WTC11 (cell line): ENCODE measurements at regions not wholly inside any gene's neighbourhood (a gene's known extent, or its start where the extent isn't known, plus 50 kb on each side); places are given as distances from the start of the nearest gene placed in this dataset.

Experiments used
- NFYB ChIP-seq: sonication (generic); formaldehyde crosslinking; conservative IDR thresholded peaks from 2 replicates; pipeline ENCODE4 v1.8.0; 2022; ENCODE audit warnings: low read depth, missing genetic modification reagents
- TF ChIP-seq, protein P1 (sequence below): fragments of 200-600 bp; IDR thresholded peaks from 2 replicates; pipeline ENCODE4 v1.8.0; 2022; ENCODE audit warnings: antibody characterized with exemption
- TF ChIP-seq, protein P2 (sequence below): sonication (generic); formaldehyde crosslinking; IDR thresholded peaks from 2 replicates; pipeline ENCODE4 v1.8.1; 2022; ENCODE audit warnings: mild to moderate bottlenecking, moderate library complexity, missing genetic modification reagents
- TF ChIP-seq, protein P3 (sequence below): sonication (generic); formaldehyde crosslinking; conservative IDR thresholded peaks from 2 replicates; pipeline ENCODE4 v1.8.1; 2022; ENCODE audit warnings: mild to moderate bottlenecking, missing genetic modification reagents

DNA sequence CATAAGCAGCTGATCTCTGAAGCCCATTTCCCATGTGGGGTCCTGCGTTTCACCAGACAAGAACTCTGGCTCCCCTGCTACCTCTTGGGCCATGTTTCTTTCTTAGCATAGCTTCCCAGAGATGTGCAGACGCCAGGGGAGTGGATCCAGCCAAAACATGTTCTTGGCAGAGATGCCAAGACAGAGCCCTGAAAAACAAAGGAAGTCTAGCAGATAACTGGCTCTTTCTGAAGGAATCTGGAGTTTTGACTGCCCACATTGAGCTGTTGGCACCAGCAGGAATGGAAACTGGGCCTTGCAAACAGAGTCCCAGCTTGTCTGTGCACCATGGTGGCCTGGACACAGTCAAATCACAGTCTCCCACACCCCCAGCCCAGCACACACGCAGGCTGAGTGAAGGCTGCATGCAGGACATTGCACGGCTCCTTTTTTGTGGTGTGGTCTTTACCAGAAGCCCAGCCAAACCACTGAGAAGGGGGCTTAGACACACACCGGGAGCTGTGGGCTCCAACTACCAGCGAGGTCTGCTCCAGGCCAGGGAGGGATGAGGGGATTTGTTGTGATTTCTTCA lies 114.7 kb downstream of the SNX18 start:
- TF ChIP-seq, protein P1, sequence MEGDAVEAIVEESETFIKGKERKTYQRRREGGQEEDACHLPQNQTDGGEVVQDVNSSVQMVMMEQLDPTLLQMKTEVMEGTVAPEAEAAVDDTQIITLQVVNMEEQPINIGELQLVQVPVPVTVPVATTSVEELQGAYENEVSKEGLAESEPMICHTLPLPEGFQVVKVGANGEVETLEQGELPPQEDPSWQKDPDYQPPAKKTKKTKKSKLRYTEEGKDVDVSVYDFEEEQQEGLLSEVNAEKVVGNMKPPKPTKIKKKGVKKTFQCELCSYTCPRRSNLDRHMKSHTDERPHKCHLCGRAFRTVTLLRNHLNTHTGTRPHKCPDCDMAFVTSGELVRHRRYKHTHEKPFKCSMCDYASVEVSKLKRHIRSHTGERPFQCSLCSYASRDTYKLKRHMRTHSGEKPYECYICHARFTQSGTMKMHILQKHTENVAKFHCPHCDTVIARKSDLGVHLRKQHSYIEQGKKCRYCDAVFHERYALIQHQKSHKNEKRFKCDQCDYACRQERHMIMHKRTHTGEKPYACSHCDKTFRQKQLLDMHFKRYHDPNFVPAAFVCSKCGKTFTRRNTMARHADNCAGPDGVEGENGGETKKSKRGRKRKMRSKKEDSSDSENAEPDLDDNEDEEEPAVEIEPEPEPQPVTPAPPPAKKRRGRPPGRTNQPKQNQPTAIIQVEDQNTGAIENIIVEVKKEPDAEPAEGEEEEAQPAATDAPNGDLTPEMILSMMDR: no peak
- TF ChIP-seq, protein P2, sequence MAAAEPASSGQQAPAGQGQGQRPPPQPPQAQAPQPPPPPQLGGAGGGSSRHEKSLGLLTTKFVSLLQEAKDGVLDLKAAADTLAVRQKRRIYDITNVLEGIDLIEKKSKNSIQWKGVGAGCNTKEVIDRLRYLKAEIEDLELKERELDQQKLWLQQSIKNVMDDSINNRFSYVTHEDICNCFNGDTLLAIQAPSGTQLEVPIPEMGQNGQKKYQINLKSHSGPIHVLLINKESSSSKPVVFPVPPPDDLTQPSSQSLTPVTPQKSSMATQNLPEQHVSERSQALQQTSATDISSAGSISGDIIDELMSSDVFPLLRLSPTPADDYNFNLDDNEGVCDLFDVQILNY: no peak
- TF ChIP-seq, protein P3, sequence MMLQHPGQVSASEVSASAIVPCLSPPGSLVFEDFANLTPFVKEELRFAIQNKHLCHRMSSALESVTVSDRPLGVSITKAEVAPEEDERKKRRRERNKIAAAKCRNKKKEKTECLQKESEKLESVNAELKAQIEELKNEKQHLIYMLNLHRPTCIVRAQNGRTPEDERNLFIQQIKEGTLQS: no peak
- TF ChIP-seq NFYB (CRISPR knock-in tag): no peak
